BLaER1 treated with 17β-estradiol and CSF1 and Interleukin-3, amounts not matched to agents 10 nM and 100 nM (cell line): ENCODE measurements at regions not wholly inside any gene's neighbourhood (a gene's known extent, or its start where the extent isn't known, plus 50 kb on each side); places are given as distances from the start of the nearest gene placed in this dataset.

Experiments used
- H3K27ac ChIP-seq, 11 experiments: shearing (Covaris generic); formaldehyde crosslinking; 2 replicates each; pipeline ENCODE4 v1.8.1; 2022
- H3K27me3 ChIP-seq, 11 experiments: shearing (Covaris generic); formaldehyde crosslinking; 2 replicates each; pipeline ENCODE4 v1.8.1; 2022
- H3K36me3 ChIP-seq, 11 experiments: shearing (Covaris generic); formaldehyde crosslinking; 2 replicates each; pipeline ENCODE4 v1.8.1; 2022
- H3K4me1 ChIP-seq, 10 experiments: shearing (Covaris generic); formaldehyde crosslinking; 2 replicates each; pipeline ENCODE4 v1.8.1; 2022
- H3K4me2 ChIP-seq, 11 experiments: shearing (Covaris generic); formaldehyde crosslinking; 2 replicates each; pipeline ENCODE4 v1.8.1; 2022
- H3K4me3 ChIP-seq, 10 experiments: shearing (Covaris generic); formaldehyde crosslinking; 2 replicates each; pipeline ENCODE4 v1.8.1; 2022
- H3K9ac ChIP-seq, 11 experiments: shearing (Covaris generic); formaldehyde crosslinking; 2 replicates each; pipeline ENCODE4 v1.8.1; 2022
- H3K9me3 ChIP-seq, 11 experiments: shearing (Covaris generic); formaldehyde crosslinking; replicated peaks in 1 of 11; 2 replicates each; pipeline ENCODE4 v1.8.1; 2022
- H4K20me1 ChIP-seq, 11 experiments: shearing (Covaris generic); formaldehyde crosslinking; 2 replicates each; pipeline ENCODE4 v1.8.1; 2022
- Cebpa-rat ChIP-seq, 11 experiments: shearing (Covaris generic); IDR thresholded peaks; 2 replicates each; pipeline ENCODE4 v1.8.1; 2022

DNA sequence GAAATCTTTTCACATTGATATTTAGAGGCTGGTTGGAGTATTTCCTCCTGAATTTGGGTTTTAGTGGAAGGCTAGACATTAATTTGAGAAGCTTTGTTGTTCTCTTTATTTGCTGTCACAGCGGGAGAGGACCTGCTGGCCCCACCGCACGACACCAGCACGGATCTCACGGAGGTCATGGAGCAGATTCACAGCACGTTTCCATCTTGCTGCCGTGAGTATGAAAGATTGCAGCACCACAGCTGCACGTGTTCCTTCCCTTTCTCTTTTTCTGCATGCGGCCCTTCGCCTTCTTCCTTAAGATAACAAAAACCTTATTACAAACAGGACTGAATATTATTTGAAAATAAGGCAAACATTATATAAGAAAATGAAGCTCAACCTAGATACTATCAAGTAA is 555.5 kb downstream of the UTRN start:
- Histone ChIP-seq H3K36me3 (peaks cover 88 to 99% (median 94%) of the 10 kb centered on the region in 11 experiments), H3K9me3 (no peaks in the 10 kb centered on the region), H3K4me2 (no peak overlapping the region), H3K27me3 (no peaks in the 10 kb centered on the region), H4K20me1 (no peaks in the 10 kb centered on the region), H3K4me3 (no peak overlapping the region), H3K9ac (no peak overlapping the region), H3K4me1 (no peaks in the 10 kb centered on the region), H3K27ac (no peak overlapping the region)
- TF ChIP-seq Cebpa-rat (IDR thresholded peaks at IDR 0.05) = no peak

GRCh38 chr6:144843701-144844100 is 558.6 kb downstream of the UTRN start:
- H3K4me1 ChIP-seq = no peaks in the 10 kb centered on the region
- no peaks in the 10 kb centered on the region for H4K20me1 ChIP-seq
- peaks cover 79 to 99% (median 93%) of the 10 kb centered on the region in 11 experiments for H3K36me3 ChIP-seq
- H3K9ac ChIP-seq = no peak overlapping the region
- H3K4me2 ChIP-seq = no peak overlapping the region
- no peak for TF ChIP-seq Cebpa-rat (IDR thresholded peaks at IDR 0.05)
- no peak overlapping the region for H3K4me3 ChIP-seq
- no peak overlapping the region for H3K27ac ChIP-seq
- no peaks in the 10 kb centered on the region for H3K9me3 ChIP-seq
- no peaks in the 10 kb centered on the region for H3K27me3 ChIP-seq

GRCh38 chr6:144844596-144844995 is 559.5 kb downstream of the UTRN start:
- no peaks in the 10 kb centered on the region for H3K9me3 ChIP-seq
- H3K36me3 ChIP-seq = peaks cover 76 to 99% (median 90%) of the 10 kb centered on the region in 11 experiments
- H3K4me3 ChIP-seq = no peak overlapping the region
- no peak overlapping the region for H3K9ac ChIP-seq
- H3K4me2 ChIP-seq = no peak overlapping the region
- TF ChIP-seq Cebpa-rat (IDR thresholded peaks at IDR 0.05) = no peak
- no peaks in the 10 kb centered on the region for H4K20me1 ChIP-seq
- no peaks in the 10 kb centered on the region for H3K27me3 ChIP-seq
- H3K27ac ChIP-seq = no peak overlapping the region
- H3K4me1 ChIP-seq = no peaks in the 10 kb centered on the region

DNA sequence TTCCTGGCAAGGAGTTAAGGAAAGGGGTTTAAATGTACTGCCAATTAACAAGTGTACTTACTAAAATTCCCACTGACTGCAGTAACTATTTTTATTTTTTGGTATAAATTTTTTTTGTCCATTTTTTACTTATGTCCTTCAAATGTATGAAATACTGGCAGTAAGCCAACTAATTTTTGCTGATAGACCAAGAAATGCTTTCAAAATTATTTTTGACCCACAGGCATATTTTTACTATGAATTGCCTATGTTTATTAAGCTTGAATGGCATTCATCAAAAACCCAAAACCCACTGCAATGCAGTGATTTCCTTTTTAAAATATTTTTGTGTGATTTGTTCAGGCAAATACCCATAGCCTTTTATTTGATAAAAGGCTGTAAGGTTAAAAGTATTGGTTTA is 560.1 kb downstream of the UTRN start:
- no peak for TF ChIP-seq Cebpa-rat (IDR thresholded peaks at IDR 0.05)
- H3K27me3 ChIP-seq = no peaks in the 10 kb centered on the region
- peaks cover 75 to 99% (median 90%) of the 10 kb centered on the region in 11 experiments for H3K36me3 ChIP-seq
- H3K27ac ChIP-seq = no peak overlapping the region
- no peaks in the 10 kb centered on the region for H4K20me1 ChIP-seq
- H3K9me3 ChIP-seq = no peaks in the 10 kb centered on the region
- no peak overlapping the region for H3K4me2 ChIP-seq
- no peak overlapping the region for H3K9ac ChIP-seq
- no peak overlapping the region for H3K4me3 ChIP-seq
- H3K4me1 ChIP-seq = no peaks in the 10 kb centered on the region

DNA sequence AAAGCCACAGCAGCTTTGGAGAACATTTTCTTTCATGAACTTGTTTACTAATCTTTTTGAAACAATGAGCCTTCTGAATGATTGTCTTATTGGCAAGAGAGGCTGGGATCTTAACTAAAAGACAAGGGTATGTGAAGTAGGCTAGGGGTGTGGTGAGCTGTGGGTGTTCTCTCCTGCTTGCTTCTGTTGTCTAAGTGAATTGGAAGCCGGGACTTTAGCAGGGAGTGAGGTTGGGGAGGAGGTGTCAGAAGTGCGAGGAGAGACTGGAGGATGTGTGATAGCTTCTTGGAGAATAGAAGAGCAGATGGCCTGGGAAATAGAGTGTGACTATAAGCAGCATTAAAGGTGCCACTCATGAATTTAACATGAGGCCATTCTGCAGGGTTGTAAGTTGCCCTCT is 562.8 kb downstream of the UTRN start:
- no peaks in the 10 kb centered on the region for H3K4me1 ChIP-seq
- no peak for TF ChIP-seq Cebpa-rat (IDR thresholded peaks at IDR 0.05)
- no peak overlapping the region for H3K9ac ChIP-seq
- H3K9me3 ChIP-seq = no peaks in the 10 kb centered on the region
- no peaks in the 10 kb centered on the region for H3K27me3 ChIP-seq
- no peak overlapping the region for H3K4me3 ChIP-seq
- H3K4me2 ChIP-seq = no peak overlapping the region
- H3K27ac ChIP-seq = no peak overlapping the region
- H3K36me3 ChIP-seq = peaks cover 75 to 99% (median 90%) of the 10 kb centered on the region in 11 experiments
- no peaks in the 10 kb centered on the region for H4K20me1 ChIP-seq

GRCh38 chr6:144849920-144850319 is 564.8 kb downstream of the UTRN start:
- Histone ChIP-seq H3K36me3 (peaks cover 70 to 97% (median 85%) of the 10 kb centered on the region in 11 experiments), H3K27ac (no peak overlapping the region), H3K9ac (no peak overlapping the region), H3K9me3 (no peaks in the 10 kb centered on the region), H3K4me1 (peaks cover 0 to 4% (median 0%) of the 10 kb centered on the region in 10 experiments; a peak in 5 of 20 replicates), H3K4me3 (no peak overlapping the region), H3K4me2 (no peak overlapping the region), H3K27me3 (no peaks in the 10 kb centered on the region), H4K20me1 (no peaks in the 10 kb centered on the region)
- no peak for TF ChIP-seq Cebpa-rat (IDR thresholded peaks at IDR 0.05)

- no peak for TF ChIP-seq Cebpa-rat (IDR thresholded peaks at IDR 0.05)
- no peak overlapping the region for H3K4me2 ChIP-seq
- no peaks in the 10 kb centered on the region for H4K20me1 ChIP-seq
- no peak overlapping the region for H3K4me3 ChIP-seq
- no peak overlapping the region for H3K27ac ChIP-seq
- no peaks in the 10 kb centered on the region for H3K27me3 ChIP-seq
- H3K4me1 ChIP-seq = peaks cover 0 to 14% (median 7%) of the 10 kb centered on the region in 10 experiments; a peak in 8 of 20 replicates
- H3K9ac ChIP-seq = no peak overlapping the region
- no peaks in the 10 kb centered on the region for H3K9me3 ChIP-seq
- H3K36me3 ChIP-seq = peaks cover 33 to 60% (median 50%) of the 10 kb centered on the region in 11 experiments
These were observed 568.5 kb downstream of the UTRN start for GRCh38 chr6:144853603-144854002.

GRCh38 chr6:144854654-144855053 is 569.5 kb downstream of the UTRN start:
- Histone ChIP-seq H4K20me1 (no peaks in the 10 kb centered on the region), H3K4me1 (peaks cover 0 to 14% (median 7%) of the 10 kb centered on the region in 10 experiments; a peak in 8 of 20 replicates), H3K4me2 (peak overlapping the region in 2 of 11 experiments; percentile 10 to 26; a peak in 3 of 22 replicates), H3K9ac (no peak overlapping the region), H3K27me3 (no peaks in the 10 kb centered on the region), H3K27ac (no peak overlapping the region), H3K36me3 (peaks cover 27 to 50% (median 40%) of the 10 kb centered on the region in 11 experiments), H3K4me3 (no peak overlapping the region), H3K9me3 (peaks cover 0 to 6% (median 0%) of the 10 kb centered on the region in 11 experiments; a peak in 1 of 22 replicates)
- no peak for TF ChIP-seq Cebpa-rat (IDR thresholded peaks at IDR 0.05)

GRCh38 chr6:144855375-144855774 is 570.2 kb downstream of the UTRN start:
- Histone ChIP-seq H3K4me1 (peaks cover 0 to 14% (median 7%) of the 10 kb centered on the region in 10 experiments; a peak in 8 of 20 replicates), H3K27me3 (no peaks in the 10 kb centered on the region), H3K27ac (no peak overlapping the region), H4K20me1 (no peaks in the 10 kb centered on the region), H3K9me3 (peaks cover 0 to 7% (median 0%) of the 10 kb centered on the region in 11 experiments; a peak in 2 of 22 replicates), H3K36me3 (peaks cover 21 to 42% (median 33%) of the 10 kb centered on the region in 11 experiments), H3K4me2 (peak overlapping the region in 2 of 11 experiments; percentile 10 to 26; a peak in 3 of 22 replicates), H3K4me3 (no peak overlapping the region), H3K9ac (no peak overlapping the region)
- TF ChIP-seq Cebpa-rat (IDR thresholded peaks at IDR 0.05) = no peak
